BLaER1 treated with 17β-estradiol and CSF1 and Interleukin-3, amounts not matched to agents 10 nM and 100 nM (cell line): ENCODE measurements at regions not wholly inside any gene's neighbourhood (a gene's known extent, or its start where the extent isn't known, plus 50 kb on each side); places are given as distances from the start of the nearest gene placed in this dataset.

Source experiments
- H3K27ac ChIP-seq, 11 experiments: shearing (Covaris generic); formaldehyde crosslinking; 2 replicates each; pipeline ENCODE4 v1.8.1; 2022
- H3K27me3 ChIP-seq, 11 experiments: shearing (Covaris generic); formaldehyde crosslinking; 2 replicates each; pipeline ENCODE4 v1.8.1; 2022
- H3K36me3 ChIP-seq, 11 experiments: shearing (Covaris generic); formaldehyde crosslinking; 2 replicates each; pipeline ENCODE4 v1.8.1; 2022
- H3K4me1 ChIP-seq, 10 experiments: shearing (Covaris generic); formaldehyde crosslinking; 2 replicates each; pipeline ENCODE4 v1.8.1; 2022
- H3K4me2 ChIP-seq, 11 experiments: shearing (Covaris generic); formaldehyde crosslinking; 2 replicates each; pipeline ENCODE4 v1.8.1; 2022
- H3K4me3 ChIP-seq, 10 experiments: shearing (Covaris generic); formaldehyde crosslinking; 2 replicates each; pipeline ENCODE4 v1.8.1; 2022
- H3K9ac ChIP-seq, 11 experiments: shearing (Covaris generic); formaldehyde crosslinking; 2 replicates each; pipeline ENCODE4 v1.8.1; 2022
- H3K9me3 ChIP-seq, 11 experiments: shearing (Covaris generic); formaldehyde crosslinking; replicated peaks in 1 of 11; 2 replicates each; pipeline ENCODE4 v1.8.1; 2022
- H4K20me1 ChIP-seq, 11 experiments: shearing (Covaris generic); formaldehyde crosslinking; 2 replicates each; pipeline ENCODE4 v1.8.1; 2022
- Cebpa-rat ChIP-seq, 11 experiments: shearing (Covaris generic); IDR thresholded peaks; 2 replicates each; pipeline ENCODE4 v1.8.1; 2022

GRCh38 chr13:81987677-81988357 is 1646.9 kb upstream of the SPRY2 start:
- Histone ChIP-seq H3K27me3 (no peaks in the 10 kb centered on the region), H4K20me1 (no peaks in the 10 kb centered on the region), H3K4me1 (no peaks in the 10 kb centered on the region), H3K9ac (no peak overlapping the region), H3K36me3 (no peaks in the 10 kb centered on the region), H3K4me2 (no peak overlapping the region), H3K4me3 (no peak overlapping the region), H3K9me3 (no peaks in the 10 kb centered on the region), H3K27ac (no peak overlapping the region)
- TF ChIP-seq Cebpa-rat (IDR thresholded peaks at IDR 0.05), result no peak

- Histone ChIP-seq H3K4me2 (no peak overlapping the region), H3K36me3 (no peaks in the 10 kb centered on the region), H3K4me1 (no peaks in the 10 kb centered on the region), H3K27me3 (no peaks in the 10 kb centered on the region), H3K4me3 (no peak overlapping the region), H3K27ac (no peak overlapping the region), H3K9ac (no peak overlapping the region), H3K9me3 (no peaks in the 10 kb centered on the region), H4K20me1 (no peaks in the 10 kb centered on the region)
- TF ChIP-seq Cebpa-rat (IDR thresholded peaks at IDR 0.05), result no peak
Observed at GRCh38 chr13:81987159-81987558, 1646.2 kb upstream of the SPRY2 start.

GRCh38 chr13:81986308-81986707 is 1645.4 kb upstream of the SPRY2 start:
- no peak overlapping the region for H3K4me3 ChIP-seq
- H3K27me3 ChIP-seq, result no peaks in the 10 kb centered on the region
- no peaks in the 10 kb centered on the region for H3K9me3 ChIP-seq
- no peak overlapping the region for H3K27ac ChIP-seq
- H4K20me1 ChIP-seq, result no peaks in the 10 kb centered on the region
- H3K4me1 ChIP-seq, result no peaks in the 10 kb centered on the region
- H3K4me2 ChIP-seq, result no peak overlapping the region
- no peaks in the 10 kb centered on the region for H3K36me3 ChIP-seq
- no peak for TF ChIP-seq Cebpa-rat (IDR thresholded peaks at IDR 0.05)
- no peak overlapping the region for H3K9ac ChIP-seq

GRCh38 chr13:81957121-81957520 is 1616.2 kb upstream of the SPRY2 start:
- H3K36me3 ChIP-seq, result no peaks in the 10 kb centered on the region
- no peaks in the 10 kb centered on the region for H3K4me1 ChIP-seq
- H4K20me1 ChIP-seq, result no peaks in the 10 kb centered on the region
- no peak for TF ChIP-seq Cebpa-rat (IDR thresholded peaks at IDR 0.05)
- H3K4me2 ChIP-seq, result no peak overlapping the region
- no peaks in the 10 kb centered on the region; a peak in 1 of 22 replicates for H3K9me3 ChIP-seq
- no peaks in the 10 kb centered on the region for H3K27me3 ChIP-seq
- H3K9ac ChIP-seq, result no peak overlapping the region
- H3K27ac ChIP-seq, result no peak overlapping the region
- H3K4me3 ChIP-seq, result no peak overlapping the region

GRCh38 chr13:81929988-81930387 is 1589.1 kb upstream of the SPRY2 start:
- no peak for TF ChIP-seq Cebpa-rat (IDR thresholded peaks at IDR 0.05)
- H3K9me3 ChIP-seq, result no peaks in the 10 kb centered on the region
- no peak overlapping the region for H3K27ac ChIP-seq
- no peak overlapping the region for H3K9ac ChIP-seq
- no peak overlapping the region for H3K4me2 ChIP-seq
- no peak overlapping the region for H3K4me3 ChIP-seq
- no peaks in the 10 kb centered on the region for H3K27me3 ChIP-seq
- no peaks in the 10 kb centered on the region for H4K20me1 ChIP-seq
- no peaks in the 10 kb centered on the region for H3K4me1 ChIP-seq
- no peaks in the 10 kb centered on the region for H3K36me3 ChIP-seq

GRCh38 chr13:81927347-81927746 is 1586.4 kb upstream of the SPRY2 start:
- no peaks in the 10 kb centered on the region for H3K36me3 ChIP-seq
- no peaks in the 10 kb centered on the region for H4K20me1 ChIP-seq
- no peaks in the 10 kb centered on the region for H3K4me1 ChIP-seq
- H3K27ac ChIP-seq, result no peak overlapping the region
- no peaks in the 10 kb centered on the region for H3K27me3 ChIP-seq
- no peak overlapping the region for H3K4me2 ChIP-seq
- H3K9me3 ChIP-seq, result no peaks in the 10 kb centered on the region
- no peak for TF ChIP-seq Cebpa-rat (IDR thresholded peaks at IDR 0.05)
- no peak overlapping the region for H3K4me3 ChIP-seq
- no peak overlapping the region for H3K9ac ChIP-seq

GRCh38 chr13:81917810-81918209 is 1576.9 kb upstream of the SPRY2 start:
- Histone ChIP-seq H3K27ac (no peak overlapping the region), H3K27me3 (no peaks in the 10 kb centered on the region), H3K4me1 (no peaks in the 10 kb centered on the region), H4K20me1 (no peaks in the 10 kb centered on the region), H3K9me3 (no peaks in the 10 kb centered on the region), H3K4me3 (no peak overlapping the region), H3K9ac (no peak overlapping the region), H3K4me2 (no peak overlapping the region), H3K36me3 (no peaks in the 10 kb centered on the region)
- TF ChIP-seq Cebpa-rat (IDR thresholded peaks at IDR 0.05), result no peak

GRCh38 chr13:81916461-81916860 is 1575.5 kb upstream of the SPRY2 start:
- H3K4me3 ChIP-seq, result no peak overlapping the region
- no peaks in the 10 kb centered on the region for H3K36me3 ChIP-seq
- no peaks in the 10 kb centered on the region for H3K9me3 ChIP-seq
- H3K4me2 ChIP-seq, result no peak overlapping the region
- H4K20me1 ChIP-seq, result no peaks in the 10 kb centered on the region
- TF ChIP-seq Cebpa-rat (IDR thresholded peaks at IDR 0.05), result no peak
- no peaks in the 10 kb centered on the region for H3K27me3 ChIP-seq
- no peak overlapping the region for H3K27ac ChIP-seq
- H3K9ac ChIP-seq, result no peak overlapping the region
- no peaks in the 10 kb centered on the region for H3K4me1 ChIP-seq

- no peaks in the 10 kb centered on the region for H4K20me1 ChIP-seq
Observed at GRCh38 chr13:81907787-81908372, 1567.0 kb upstream of the SPRY2 start.

GRCh38 chr13:81888855-81889254 is 1547.9 kb upstream of the SPRY2 start:
- no peak overlapping the region for H3K4me2 ChIP-seq
- no peaks in the 10 kb centered on the region for H3K4me1 ChIP-seq
- TF ChIP-seq Cebpa-rat (IDR thresholded peaks at IDR 0.05), result no peak
- H4K20me1 ChIP-seq, result no peaks in the 10 kb centered on the region
- no peaks in the 10 kb centered on the region for H3K36me3 ChIP-seq
- no peak overlapping the region for H3K9ac ChIP-seq
- no peak overlapping the region for H3K4me3 ChIP-seq
- H3K27me3 ChIP-seq, result no peaks in the 10 kb centered on the region
- H3K27ac ChIP-seq, result no peak overlapping the region
- H3K9me3 ChIP-seq, result peaks cover 0 to 29% (median 11%) of the 10 kb centered on the region in 11 experiments; a peak in 16 of 22 replicates

More at GRCh38 chr13:81907787-81908372, 1567.0 kb upstream of the SPRY2 start:
- no peak overlapping the region for H3K9ac ChIP-seq
- no peak for TF ChIP-seq Cebpa-rat (IDR thresholded peaks at IDR 0.05)
- H3K9me3 ChIP-seq, result no peaks in the 10 kb centered on the region
- no peaks in the 10 kb centered on the region for H3K4me1 ChIP-seq
- H3K27ac ChIP-seq, result no peak overlapping the region
- H3K27me3 ChIP-seq, result no peaks in the 10 kb centered on the region
- H3K36me3 ChIP-seq, result no peaks in the 10 kb centered on the region
- no peak overlapping the region for H3K4me2 ChIP-seq
- no peak overlapping the region for H3K4me3 ChIP-seq
